Right lobe of liver (tissue), 6 donors: ENCODE measurements at regions not wholly inside any gene's neighbourhood (a gene's known extent, or its start where the extent isn't known, plus 50 kb on each side); places are given as distances from the start of the nearest gene placed in this dataset.

ENCODE experiments used
- ATAC-seq, 4 donors: fragments of 200-7000 bp; cut with Tn5 transposase; one replicate each; pipeline ENCODE4 v1.9.1; 2020; ENCODE audit warnings: mild to moderate bottlenecking in 4 of 4, moderate library complexity in 4 of 4
- DNase-seq, 3 donors: peaks; one replicate each; pipeline ENCODE4 v3.0.0-alpha.2; 2020
- H3K27ac ChIP-seq, 3 donors: fragments of 200-600 bp; one replicate each; pipeline ENCODE4 v1.8.0; 2022
- H3K27me3 ChIP-seq, 2 donors: fragments of 200-600 bp; one replicate each; pipeline ENCODE4 v1.8.0; 2022
- H3K36me3 ChIP-seq, 4 donors: fragments of 200-600 bp; sonication (generic) in 1 of 4; one replicate each; pipeline versions ENCODE4 v1.5.1 to v1.8.0; 2017 to 2022; ENCODE audit warnings: control low read depth in 1 of 4
- H3K4me1 ChIP-seq, 4 donors: fragments of 200-600 bp; sonication (generic) in 1 of 4; one replicate each; pipeline versions ENCODE4 v1.5.1 to v1.8.0; 2017 to 2022; ENCODE audit warnings: control low read depth in 1 of 4
- H3K4me3 ChIP-seq, 3 donors: fragments of 200-600 bp; one replicate each; pipeline ENCODE4 v1.8.0; 2022
- H3K9me3 ChIP-seq, 4 donors: fragments of 200-600 bp; sonication (generic) in 1 of 4; one replicate each; pipeline versions ENCODE4 v1.5.1 to v1.8.0; 2017 to 2022; ENCODE audit warnings: control low read depth in 1 of 4
- POLR2A ChIP-seq: fragments of 450-650 bp; IDR thresholded peaks from one replicate; pipeline ENCODE4 v1.6.1; 2017; ENCODE audit warnings: antibody characterized with exemption, mild to moderate bottlenecking
- WGBS: methylation state at CpG from one replicate; pipeline ENCODE4 v1.1.6; 2018; ENCODE audit warnings: low coverage, low lambda C conversion rate; ENCODE audit not compliant: insufficient coverage; ENCODE audit errors: missing lambda C conversion rate; 5-methylcytosine and 5-hydroxymethylcytosine counted together
- intact Hi-C, 2 donors: fragments of 100-400 bp; cut with DNase I; formaldehyde crosslinking; loops; one replicate each; pipeline versions ENCODE4 v1.11.2 to v1.14.1; 2022
- TF ChIP-seq, protein P1 (sequence below), 4 donors: fragments of 200-600 bp in 3 of 4; fragments of 450-650 bp in 1 of 4; IDR thresholded peaks; one replicate each; pipeline versions ENCODE4 v1.5.1 to v1.8.0; 2016 to 2022; ENCODE audit warnings: antibody characterized with exemption in 4 of 4, mild to moderate bottlenecking in 2 of 4
- donor health status: DM: no; HTN: yes; CAD: no.
- donor health status: DM: no; HTN: no; CAD: no.
- donor health status: DM: no; HTN: no; CAD: no.
- donor health status: DM: no; HTN: yes; CAD: no.
- donor health status: DM: no; HTN: yes; CAD: no.

- Histone ChIP-seq H3K4me3 (no peak overlapping the region), H3K4me1 (no peaks in the 10 kb centered on the region), H3K36me3 (no peaks in the 10 kb centered on the region), H3K27ac (no peak overlapping the region), H3K9me3 (no peaks in the 10 kb centered on the region), H3K27me3 (no peaks in the 10 kb centered on the region)
- ATAC-seq (no peak), DNase-seq (no peak)
- TF ChIP-seq, protein P1, sequence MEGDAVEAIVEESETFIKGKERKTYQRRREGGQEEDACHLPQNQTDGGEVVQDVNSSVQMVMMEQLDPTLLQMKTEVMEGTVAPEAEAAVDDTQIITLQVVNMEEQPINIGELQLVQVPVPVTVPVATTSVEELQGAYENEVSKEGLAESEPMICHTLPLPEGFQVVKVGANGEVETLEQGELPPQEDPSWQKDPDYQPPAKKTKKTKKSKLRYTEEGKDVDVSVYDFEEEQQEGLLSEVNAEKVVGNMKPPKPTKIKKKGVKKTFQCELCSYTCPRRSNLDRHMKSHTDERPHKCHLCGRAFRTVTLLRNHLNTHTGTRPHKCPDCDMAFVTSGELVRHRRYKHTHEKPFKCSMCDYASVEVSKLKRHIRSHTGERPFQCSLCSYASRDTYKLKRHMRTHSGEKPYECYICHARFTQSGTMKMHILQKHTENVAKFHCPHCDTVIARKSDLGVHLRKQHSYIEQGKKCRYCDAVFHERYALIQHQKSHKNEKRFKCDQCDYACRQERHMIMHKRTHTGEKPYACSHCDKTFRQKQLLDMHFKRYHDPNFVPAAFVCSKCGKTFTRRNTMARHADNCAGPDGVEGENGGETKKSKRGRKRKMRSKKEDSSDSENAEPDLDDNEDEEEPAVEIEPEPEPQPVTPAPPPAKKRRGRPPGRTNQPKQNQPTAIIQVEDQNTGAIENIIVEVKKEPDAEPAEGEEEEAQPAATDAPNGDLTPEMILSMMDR (IDR thresholded peaks at IDR 0.05): no peak
- no peak for TF ChIP-seq POLR2A
- intact Hi-C loops: no loop called here
- no CpG with 5 or more reads among the region's 1 CpG for WGBS
These were observed 338.9 kb upstream of the SETBP1 start for GRCh38 chr18:44341759-44342158.

GRCh38 chr18:44342162-44342561 lies 338.5 kb upstream of the SETBP1 start:
- 0% methylated on average over 1 of the region's 2 CpGs for WGBS
- no peaks in the 10 kb centered on the region for H3K27me3 ChIP-seq
- H3K27ac ChIP-seq: no peak overlapping the region
- H3K36me3 ChIP-seq: no peaks in the 10 kb centered on the region
- TF ChIP-seq, protein P1 (IDR thresholded peaks at IDR 0.05): no peak
- TF ChIP-seq POLR2A: no peak
- DNase-seq (no peak), ATAC-seq (no peak)
- H3K4me1 ChIP-seq: no peaks in the 10 kb centered on the region
- no peaks in the 10 kb centered on the region for H3K9me3 ChIP-seq
- H3K4me3 ChIP-seq: no peak overlapping the region
- intact Hi-C loops: no loop called here

GRCh38 chr18:44342946-44343345 lies 337.7 kb upstream of the SETBP1 start:
- DNase-seq (no peak), ATAC-seq (no peak)
- 61% methylated on average over 2 of the region's 2 CpGs for WGBS
- Histone ChIP-seq H3K36me3 (no peaks in the 10 kb centered on the region), H3K4me1 (no peaks in the 10 kb centered on the region), H3K9me3 (no peaks in the 10 kb centered on the region), H3K27ac (no peak overlapping the region), H3K27me3 (no peaks in the 10 kb centered on the region), H3K4me3 (no peak overlapping the region)
- no peak for TF ChIP-seq POLR2A
- TF ChIP-seq, protein P1 (IDR thresholded peaks at IDR 0.05): no peak
- intact Hi-C loops: no loop called here

GRCh38 chr18:44343570-44343969 lies 337.1 kb upstream of the SETBP1 start:
- H3K36me3 ChIP-seq: no peaks in the 10 kb centered on the region
- no peak overlapping the region for H3K4me3 ChIP-seq
- DNase-seq: no peak
- no peak for ATAC-seq
- no peaks in the 10 kb centered on the region for H3K4me1 ChIP-seq
- TF ChIP-seq, protein P1 (IDR thresholded peaks at IDR 0.05): no peak
- TF ChIP-seq POLR2A: no peak
- intact Hi-C loops: no loop called here
- H3K27me3 ChIP-seq: no peaks in the 10 kb centered on the region
- no peaks in the 10 kb centered on the region for H3K9me3 ChIP-seq
- H3K27ac ChIP-seq: no peak overlapping the region

- TF ChIP-seq POLR2A: no peak
- TF ChIP-seq, protein P1 (IDR thresholded peaks at IDR 0.05): no peak
- intact Hi-C loops: no loop called here
- H3K9me3 ChIP-seq: no peaks in the 10 kb centered on the region
- 18% methylated on average over 4 of the region's 5 CpGs for WGBS
- no peaks in the 10 kb centered on the region for H3K4me1 ChIP-seq
- no peak for DNase-seq
- no peaks in the 10 kb centered on the region for H3K27me3 ChIP-seq
- no peaks in the 10 kb centered on the region for H3K36me3 ChIP-seq
- H3K4me3 ChIP-seq: no peak overlapping the region
- no peak overlapping the region for H3K27ac ChIP-seq
- no peak for ATAC-seq
These were observed 324.0 kb upstream of the SETBP1 start for GRCh38 chr18:44356566-44357157.
